Astrocyte of the cerebellum (primary cell): ENCODE measurements at regions not wholly inside any gene's neighbourhood (a gene's known extent, or its start where the extent isn't known, plus 50 kb on each side); places are given as distances from the start of the nearest gene placed in this dataset.

Experiments
- DNase-seq: peaks from one replicate; pipeline ENCODE4 v3.0.0-alpha.2; 2011; ENCODE audit warnings: low read depth
- H3K4me3 ChIP-seq: 2 replicates; pipeline ENCODE4 v1.5.1; 2011; ENCODE audit warnings: mild to moderate bottlenecking, low read depth, low read length, moderate library complexity
- in situ Hi-C: cut with HindIII; loops from 2 replicates; pipeline ENCODE4 v1.10.0; 2017; ENCODE audit warnings: low sequenced_read_pairs
- TF ChIP-seq, protein P1 (sequence below): IDR thresholded peaks from 2 replicates; pipeline ENCODE4 v1.5.1; 2012; ENCODE audit warnings: low read length, low read depth, moderate library complexity, mild to moderate bottlenecking; ENCODE audit errors: missing control alignments

DNA sequence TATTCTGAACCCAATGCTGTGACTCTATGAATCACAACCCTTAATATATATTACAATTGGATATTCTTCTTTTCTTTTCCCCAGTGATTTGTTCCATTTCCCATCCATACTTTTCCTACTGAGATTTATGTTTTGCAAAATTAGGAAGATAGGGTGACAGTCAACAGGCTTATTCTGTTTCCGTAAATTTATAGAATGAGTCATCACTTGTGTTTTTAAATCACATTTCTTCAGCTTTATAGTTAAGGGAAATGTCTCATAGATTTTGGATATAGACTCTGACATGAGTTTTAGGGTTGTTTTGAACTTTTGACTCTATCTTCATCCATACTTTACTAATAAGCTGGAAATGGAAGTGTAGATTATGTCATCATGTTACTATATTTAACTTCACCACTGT, 661.6 kb upstream of the FBXO33 start:
- in situ Hi-C loops, result no loop called here
- TF ChIP-seq, protein P1, sequence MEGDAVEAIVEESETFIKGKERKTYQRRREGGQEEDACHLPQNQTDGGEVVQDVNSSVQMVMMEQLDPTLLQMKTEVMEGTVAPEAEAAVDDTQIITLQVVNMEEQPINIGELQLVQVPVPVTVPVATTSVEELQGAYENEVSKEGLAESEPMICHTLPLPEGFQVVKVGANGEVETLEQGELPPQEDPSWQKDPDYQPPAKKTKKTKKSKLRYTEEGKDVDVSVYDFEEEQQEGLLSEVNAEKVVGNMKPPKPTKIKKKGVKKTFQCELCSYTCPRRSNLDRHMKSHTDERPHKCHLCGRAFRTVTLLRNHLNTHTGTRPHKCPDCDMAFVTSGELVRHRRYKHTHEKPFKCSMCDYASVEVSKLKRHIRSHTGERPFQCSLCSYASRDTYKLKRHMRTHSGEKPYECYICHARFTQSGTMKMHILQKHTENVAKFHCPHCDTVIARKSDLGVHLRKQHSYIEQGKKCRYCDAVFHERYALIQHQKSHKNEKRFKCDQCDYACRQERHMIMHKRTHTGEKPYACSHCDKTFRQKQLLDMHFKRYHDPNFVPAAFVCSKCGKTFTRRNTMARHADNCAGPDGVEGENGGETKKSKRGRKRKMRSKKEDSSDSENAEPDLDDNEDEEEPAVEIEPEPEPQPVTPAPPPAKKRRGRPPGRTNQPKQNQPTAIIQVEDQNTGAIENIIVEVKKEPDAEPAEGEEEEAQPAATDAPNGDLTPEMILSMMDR, result no peak
- no peak for DNase-seq
- H3K4me3 ChIP-seq, result no peak overlapping the region

DNA sequence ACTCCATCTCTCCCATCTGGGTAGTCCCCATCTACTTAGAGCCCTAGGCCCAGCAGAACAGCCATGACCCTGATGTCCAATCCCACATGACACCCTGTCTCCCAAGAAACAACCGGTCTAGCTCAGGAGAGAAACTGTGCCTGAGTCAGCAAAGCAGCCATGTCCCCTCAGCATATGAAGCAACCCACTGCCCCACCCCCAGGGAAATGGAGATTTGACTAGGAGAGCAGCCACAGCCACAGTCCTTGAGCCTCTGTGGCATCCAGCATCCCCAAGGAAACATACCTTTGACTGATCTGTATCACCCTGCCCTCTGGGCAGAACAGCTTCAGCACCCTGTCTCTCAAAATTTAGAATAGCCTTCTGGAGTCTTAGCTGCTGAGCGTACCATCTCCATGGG, 641.9 kb upstream of the FBXO33 start:
- no peak for DNase-seq
- no peak overlapping the region for H3K4me3 ChIP-seq
- TF ChIP-seq, protein P1, result no peak
- in situ Hi-C loops, result no loop called here

DNA sequence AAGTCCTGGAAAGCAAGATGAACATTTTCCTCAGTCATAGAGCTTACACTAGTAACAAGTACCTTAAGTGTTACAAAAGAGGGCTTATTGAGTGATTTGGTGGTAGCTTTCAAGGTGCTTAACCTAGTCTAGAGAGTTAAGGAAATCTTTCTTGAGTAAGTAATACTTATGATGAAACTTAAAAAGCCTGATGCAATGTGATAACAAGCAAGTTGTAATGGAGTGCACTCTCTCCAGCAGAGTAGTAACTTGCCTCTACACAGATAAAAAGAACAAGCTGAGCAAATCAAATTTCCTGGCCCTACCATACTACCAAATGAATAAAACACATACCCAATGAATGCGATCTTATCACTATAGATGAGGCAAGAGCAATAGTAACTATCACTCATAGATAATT, 639.9 kb upstream of the FBXO33 start:
- TF ChIP-seq, protein P1, result no peak
- in situ Hi-C loops, result no loop called here
- no peak for DNase-seq
- no peak overlapping the region for H3K4me3 ChIP-seq

DNA sequence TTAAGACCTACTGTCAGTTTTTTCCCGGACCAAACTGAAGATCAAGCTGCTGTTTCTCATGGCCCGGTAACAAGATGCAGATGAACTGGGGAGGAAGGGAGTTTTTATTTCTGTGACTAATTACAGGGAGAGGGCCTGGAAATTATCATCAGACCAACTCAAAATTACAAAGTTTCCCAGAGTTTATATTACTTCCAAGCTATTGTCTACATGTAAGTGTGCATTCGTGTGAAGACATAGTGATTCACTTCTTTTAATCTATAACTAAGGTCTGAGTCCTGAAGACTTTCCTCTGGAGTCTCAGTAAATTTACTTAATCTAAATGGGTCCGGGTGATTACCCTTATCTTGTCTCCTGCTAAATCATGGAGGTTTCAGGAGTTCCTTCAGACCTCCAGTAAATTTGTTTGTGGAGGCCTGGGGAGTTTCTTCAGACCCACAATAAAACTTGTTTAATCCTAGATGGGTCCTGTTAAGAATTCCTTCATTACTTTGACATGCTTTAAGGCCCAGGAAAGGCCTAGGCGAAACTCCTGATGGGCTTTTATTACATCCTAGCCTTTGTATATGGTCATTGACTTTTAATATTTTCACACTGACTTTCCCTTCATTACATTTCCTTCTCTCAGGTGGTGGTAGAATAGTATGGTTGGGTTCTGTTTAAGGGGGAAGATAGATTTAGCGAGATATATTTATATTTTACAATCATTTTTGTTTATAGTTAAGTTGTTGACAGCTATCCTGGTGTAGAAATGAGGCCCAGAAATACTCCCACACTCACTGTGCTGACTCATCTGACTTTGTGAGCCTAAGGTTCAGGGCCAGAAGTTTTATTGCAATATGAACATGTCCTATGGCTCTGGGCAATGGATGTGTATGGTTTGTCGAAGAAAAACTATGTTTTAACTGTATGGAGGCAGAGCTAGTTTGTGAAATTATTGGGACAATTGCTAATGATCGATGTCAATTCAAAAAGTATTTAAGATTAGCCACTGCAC, 627.0 kb upstream of the FBXO33 start:
- in situ Hi-C loops, result no loop called here
- TF ChIP-seq, protein P1, result no peak
- no peak for DNase-seq
- no peak overlapping the region for H3K4me3 ChIP-seq

DNA sequence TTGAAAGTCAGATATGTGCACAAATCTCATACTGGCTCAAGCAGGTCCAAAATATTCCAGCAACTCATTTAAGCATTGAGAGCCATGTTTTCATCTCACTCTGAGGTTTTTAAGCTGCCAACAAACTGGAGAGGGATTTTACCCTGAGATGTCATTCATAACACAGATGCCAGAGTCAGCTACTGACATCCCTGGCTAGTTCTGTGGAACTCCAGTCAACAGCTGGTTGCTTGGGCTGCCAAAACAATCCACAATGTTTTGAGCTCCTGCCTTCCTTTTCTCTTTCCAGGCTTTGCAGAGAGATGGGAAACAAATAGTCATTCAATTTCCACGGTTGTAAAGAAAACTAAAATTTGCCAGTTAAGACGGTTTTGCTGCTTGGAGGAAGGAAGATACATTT, 621.2 kb upstream of the FBXO33 start:
- no peak overlapping the region for H3K4me3 ChIP-seq
- TF ChIP-seq, protein P1, result no peak
- DNase-seq, result no peak
- in situ Hi-C loops, result no loop called here

DNA sequence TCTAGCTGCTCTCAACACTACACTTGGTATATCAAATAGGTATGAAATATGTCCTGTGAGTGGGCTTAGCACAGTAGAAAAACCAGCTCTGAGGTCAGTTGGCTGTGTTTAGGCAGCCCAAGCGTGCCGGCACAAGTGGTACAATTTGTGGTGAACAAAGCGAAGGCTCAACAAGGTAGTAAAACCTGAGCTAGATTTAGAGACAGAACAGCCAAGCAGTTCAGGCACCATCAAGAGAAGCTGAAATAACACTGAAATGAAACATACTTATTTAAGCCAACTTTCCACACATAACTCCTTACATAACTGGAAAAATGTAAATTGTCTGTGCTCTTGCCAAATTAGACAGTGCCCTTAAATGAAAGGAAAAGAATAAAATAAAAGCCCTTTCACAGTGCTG, 596.8 kb upstream of the FBXO33 start:
- DNase-seq, result no peak
- TF ChIP-seq, protein P1, result no peak
- no peak overlapping the region for H3K4me3 ChIP-seq
- in situ Hi-C loops, result no loop called here
